H9 (cell line): ENCODE measurements at regions not wholly inside any gene's neighbourhood (a gene's known extent, or its start where the extent isn't known, plus 50 kb on each side); places are given as distances from the start of the nearest gene placed in this dataset.

Experiments
- DNase-seq: peaks from one replicate; pipeline ENCODE4 v3.0.0-alpha.2; 2017
- H2AFZ ChIP-seq: one replicate; pipeline ENCODE4 v1.6.1; 2013; ENCODE audit warnings: mild to moderate bottlenecking, low read length, control low read depth, moderate library complexity
- H2AK5ac ChIP-seq: 2 replicates; pipeline ENCODE4 v1.6.1; 2013; ENCODE audit warnings: low read length, control low read depth, mixed read lengths; ENCODE audit not compliant: insufficient read length
- H2BK120ac ChIP-seq: one replicate; pipeline ENCODE4 v1.6.1; 2013; ENCODE audit warnings: low read depth, mild to moderate bottlenecking, low read length, control low read depth, inconsistent platforms; ENCODE audit not compliant: poor library complexity, severe bottlenecking
- H2BK12ac ChIP-seq: 2 replicates; pipeline ENCODE4 v1.6.1; 2013; ENCODE audit warnings: low read length, control low read depth, mixed read lengths, low read depth; ENCODE audit not compliant: insufficient read length
- H2BK15ac ChIP-seq: 2 replicates; pipeline ENCODE4 v1.6.1; 2013; ENCODE audit warnings: low read depth, low read length, control low read depth
- H2BK20ac ChIP-seq: one replicate; pipeline ENCODE4 v1.6.1; 2013; ENCODE audit warnings: low read depth, mild to moderate bottlenecking, low read length, control low read depth, inconsistent platforms; ENCODE audit not compliant: poor library complexity, severe bottlenecking
- H2BK5ac ChIP-seq: 2 replicates; pipeline ENCODE4 v1.6.1; 2013; ENCODE audit warnings: low read length, control low read depth, mixed read lengths; ENCODE audit not compliant: insufficient read length
- H3K14ac ChIP-seq: 2 replicates; pipeline ENCODE4 v1.6.1; 2013; ENCODE audit warnings: low read length, control low read depth; ENCODE audit not compliant: insufficient read depth
- H3K18ac ChIP-seq: 2 replicates; pipeline ENCODE4 v1.6.1; 2013; ENCODE audit warnings: low read depth, mild to moderate bottlenecking, mixed read lengths, low read length, control low read depth; ENCODE audit not compliant: insufficient read length
- H3K23ac ChIP-seq: 2 replicates; pipeline ENCODE4 v1.6.1; 2013; ENCODE audit warnings: low read length, control low read depth, mixed read lengths, low read depth; ENCODE audit not compliant: insufficient read length
- H3K23me2 ChIP-seq: 2 replicates; pipeline ENCODE4 v1.6.1; 2013; ENCODE audit warnings: low read depth, mild to moderate bottlenecking, mixed read lengths, low read length, control low read depth; ENCODE audit not compliant: insufficient read length, poor library complexity, severe bottlenecking
- H3K27ac ChIP-seq: 2 replicates; pipeline ENCODE4 v1.5.1; 2013; ENCODE audit warnings: low read length, control low read depth, mixed read lengths, low read depth; ENCODE audit not compliant: insufficient read length
- H3K27me3 ChIP-seq: 2 replicates; pipeline ENCODE4 v1.6.1; 2013; ENCODE audit warnings: low read length, control low read depth, inconsistent platforms; ENCODE audit not compliant: insufficient read depth
- H3K4ac ChIP-seq: 2 replicates; pipeline ENCODE4 v1.6.1; 2013; ENCODE audit warnings: low read depth, mild to moderate bottlenecking, control low read depth, inconsistent platforms, low read length, moderate library complexity
- H3K4me1 ChIP-seq: 2 replicates; pipeline ENCODE4 v1.6.1; 2013; ENCODE audit warnings: low read length, control low read depth, inconsistent platforms; ENCODE audit not compliant: insufficient read depth
- H3K4me2 ChIP-seq: 2 replicates; pipeline ENCODE4 v1.6.1; 2013; ENCODE audit warnings: low read length, control low read depth, mixed read lengths; ENCODE audit not compliant: insufficient read length, insufficient read depth
- H3K56ac ChIP-seq: 2 replicates; pipeline ENCODE4 v1.6.1; 2013; ENCODE audit warnings: low read depth, mild to moderate bottlenecking, mixed read lengths, low read length, control low read depth; ENCODE audit not compliant: insufficient read length
- H3K79me1 ChIP-seq: 2 replicates; pipeline ENCODE4 v1.6.1; 2013; ENCODE audit warnings: low read depth, mild to moderate bottlenecking, moderate library complexity, low read length, control low read depth, inconsistent platforms; ENCODE audit not compliant: insufficient read depth, poor library complexity, severe bottlenecking
- H3K79me2 ChIP-seq: 2 replicates; pipeline ENCODE4 v1.6.1; 2013; ENCODE audit warnings: low read length, control low read depth, inconsistent platforms; ENCODE audit not compliant: insufficient read depth
- H3K9ac ChIP-seq: 2 replicates; pipeline ENCODE4 v1.6.1; 2013; ENCODE audit warnings: low read length, control low read depth, mixed read lengths; ENCODE audit not compliant: insufficient read length; ENCODE audit errors: extremely low read depth
- H3K9me3 ChIP-seq: one replicate; pipeline ENCODE4 v1.6.1; 2013; ENCODE audit warnings: low read depth, low read length, inconsistent platforms; ENCODE audit not compliant: control insufficient read depth
- H3T11ph ChIP-seq: one replicate; pipeline ENCODE4 v1.6.1; 2013; ENCODE audit warnings: mild to moderate bottlenecking, low read length, control low read depth, inconsistent platforms
- H4K20me1 ChIP-seq: one replicate; pipeline ENCODE4 v1.6.1; 2013; ENCODE audit not compliant: control insufficient read depth, insufficient read length, insufficient read depth
- H4K5ac ChIP-seq: 2 replicates; pipeline ENCODE4 v1.6.1; 2013; ENCODE audit warnings: low read depth, mild to moderate bottlenecking, mixed read lengths, low read length, control low read depth; ENCODE audit not compliant: insufficient read length
- H4K8ac ChIP-seq: replicated peaks from 2 replicates; pipeline ENCODE4 v1.6.1; 2013; ENCODE audit warnings: low read length, control low read depth, mixed read lengths, low read depth; ENCODE audit not compliant: insufficient read length
- H4K91ac ChIP-seq: 2 replicates; pipeline ENCODE4 v1.6.1; 2013; ENCODE audit warnings: low read depth, mild to moderate bottlenecking, moderate library complexity, mixed read lengths, low read length, control low read depth; ENCODE audit not compliant: insufficient read length
- H3K27ac Mint-ChIP-seq, 3 experiments: 2 replicates in 2 of 3; 3 replicates in 1 of 3; pipeline ENCODE4 v1.8.0; 2020 to 2021; ENCODE audit warnings: mixed read lengths in 3 of 3, mild to moderate bottlenecking in 1 of 3, moderate library complexity in 1 of 3
- H3K27me3 Mint-ChIP-seq: 2 replicates; pipeline ENCODE4 v1.8.0; 2021; ENCODE audit warnings: low read depth, mild to moderate bottlenecking, moderate library complexity, mixed read lengths
- H3K36me3 Mint-ChIP-seq, 3 experiments: 2 replicates in 2 of 3; 3 replicates in 1 of 3; pipeline ENCODE4 v1.8.0; 2020 to 2021; ENCODE audit warnings: low read depth in 3 of 3, mixed read lengths in 3 of 3; ENCODE audit not compliant: insufficient read depth in 1 of 3
- H3K4me1 Mint-ChIP-seq, 2 experiments: 2 replicates each; pipeline ENCODE4 v1.8.0; 2020; ENCODE audit warnings: mixed read lengths in 2 of 2
- H3K4me3 Mint-ChIP-seq, 2 experiments: 2 replicates in 1 of 2; 3 replicates in 1 of 2; pipeline ENCODE4 v1.8.0; 2020 to 2021; ENCODE audit warnings: mild to moderate bottlenecking in 2 of 2, mixed read lengths in 2 of 2, moderate library complexity in 1 of 2
- H3K9me3 Mint-ChIP-seq, 2 experiments: 2 replicates in 1 of 2; 3 replicates in 1 of 2; pipeline ENCODE4 v1.8.0; 2020; ENCODE audit warnings: mild to moderate bottlenecking in 2 of 2, mixed read lengths in 2 of 2, moderate library complexity in 1 of 2
- WGBS: extraction: QIAGEN DNeasy Blood & Tissue Kit; methylation state at CpG from one replicate; pipeline ENCODE4 v1.1.7; 2013; ENCODE audit warnings: missing lambda C conversion rate, low lambda C conversion rate, mixed read lengths; ENCODE audit not compliant: insufficient read length; ENCODE audit errors: extremely low coverage; 5-methylcytosine and 5-hydroxymethylcytosine counted together
- TF ChIP-seq, protein P1 (sequence below): fragments of 200-600 bp; sonication (generic); conservative IDR thresholded peaks from 3 replicates; pipeline ENCODE4 v1.8.0; 2021; ENCODE audit warnings: antibody characterized with exemption, mild to moderate bottlenecking

DNA sequence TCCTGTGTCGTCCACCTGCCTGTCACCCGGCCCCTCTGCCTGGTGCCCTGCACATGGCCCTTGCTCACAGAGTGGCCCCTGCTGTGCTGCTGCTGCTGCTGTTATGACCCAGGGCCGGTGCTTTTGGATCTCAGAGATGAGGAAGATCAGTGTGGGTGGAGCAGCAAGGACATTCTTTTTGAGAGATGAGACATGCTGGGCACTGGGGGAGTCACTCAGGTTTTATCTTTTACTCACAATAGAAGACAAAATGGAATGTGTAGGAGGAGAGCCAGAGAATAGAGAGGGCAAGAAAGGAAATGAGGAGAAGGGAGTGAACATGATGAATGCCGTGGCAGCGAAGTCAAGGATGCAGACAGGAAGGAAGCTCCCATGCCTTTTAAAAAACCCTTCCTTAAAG lies 611.5 kb upstream of the DPP6 start:
- peaks cover 24 to 55% of the 10 kb centered on the region in 2 experiments for H3K9me3 Mint-ChIP-seq
- WGBS = no CpG with 5 or more reads among the region's 5 CpGs
- Histone ChIP-seq H3T11ph (no peak overlapping the region), H3K4ac (no peak overlapping the region), H3K4me2 (no peak overlapping the region), H2BK5ac (no peak overlapping the region), H3K56ac (no peak overlapping the region), H2BK120ac (no peak overlapping the region), H3K4me1 (no peaks in the 10 kb centered on the region), H3K79me1 (no peaks in the 10 kb centered on the region), H2AFZ (no peak overlapping the region), H3K23ac (no peak overlapping the region), H3K18ac (no peak overlapping the region), H3K9ac (no peak overlapping the region), H4K5ac (no peak overlapping the region), H4K91ac (no peak overlapping the region), H3K14ac (no peak overlapping the region), H2BK15ac (no peak overlapping the region), H2BK20ac (no peak overlapping the region), H3K27me3 (no peaks in the 10 kb centered on the region), H3K79me2 (no peaks in the 10 kb centered on the region), H4K8ac (no peak overlapping the region), H3K27ac (no peak overlapping the region), H3K23me2 (no peaks in the 10 kb centered on the region), H2AK5ac (no peak overlapping the region), H3K9me3 (peaks cover 27% of the 10 kb centered on the region), H4K20me1 (no peaks in the 10 kb centered on the region), H2BK12ac (no peak overlapping the region)
- peaks cover 4% of the 10 kb centered on the region for H3K27me3 Mint-ChIP-seq
- no peak overlapping the region for H3K27ac Mint-ChIP-seq
- DNase-seq = no peak
- TF ChIP-seq, protein P1, sequence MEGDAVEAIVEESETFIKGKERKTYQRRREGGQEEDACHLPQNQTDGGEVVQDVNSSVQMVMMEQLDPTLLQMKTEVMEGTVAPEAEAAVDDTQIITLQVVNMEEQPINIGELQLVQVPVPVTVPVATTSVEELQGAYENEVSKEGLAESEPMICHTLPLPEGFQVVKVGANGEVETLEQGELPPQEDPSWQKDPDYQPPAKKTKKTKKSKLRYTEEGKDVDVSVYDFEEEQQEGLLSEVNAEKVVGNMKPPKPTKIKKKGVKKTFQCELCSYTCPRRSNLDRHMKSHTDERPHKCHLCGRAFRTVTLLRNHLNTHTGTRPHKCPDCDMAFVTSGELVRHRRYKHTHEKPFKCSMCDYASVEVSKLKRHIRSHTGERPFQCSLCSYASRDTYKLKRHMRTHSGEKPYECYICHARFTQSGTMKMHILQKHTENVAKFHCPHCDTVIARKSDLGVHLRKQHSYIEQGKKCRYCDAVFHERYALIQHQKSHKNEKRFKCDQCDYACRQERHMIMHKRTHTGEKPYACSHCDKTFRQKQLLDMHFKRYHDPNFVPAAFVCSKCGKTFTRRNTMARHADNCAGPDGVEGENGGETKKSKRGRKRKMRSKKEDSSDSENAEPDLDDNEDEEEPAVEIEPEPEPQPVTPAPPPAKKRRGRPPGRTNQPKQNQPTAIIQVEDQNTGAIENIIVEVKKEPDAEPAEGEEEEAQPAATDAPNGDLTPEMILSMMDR = no peak
- H3K4me3 Mint-ChIP-seq = no peak overlapping the region
- H3K4me1 Mint-ChIP-seq = no peaks in the 10 kb centered on the region
- peaks cover 3 to 29% (median 14%) of the 10 kb centered on the region in 3 experiments; a peak in 5 of 7 replicates for H3K36me3 Mint-ChIP-seq
